H9 (cell line): ENCODE measurements at regions not wholly inside any gene's neighbourhood (a gene's known extent, or its start where the extent isn't known, plus 50 kb on each side); places are given as distances from the start of the nearest gene placed in this dataset.

Experiments used
- DNase-seq: peaks from one replicate; pipeline ENCODE4 v3.0.0-alpha.2; 2017
- H2AFZ ChIP-seq: one replicate; pipeline ENCODE4 v1.6.1; 2013; ENCODE audit warnings: mild to moderate bottlenecking, low read length, control low read depth, moderate library complexity
- H2AK5ac ChIP-seq: 2 replicates; pipeline ENCODE4 v1.6.1; 2013; ENCODE audit warnings: low read length, control low read depth, mixed read lengths; ENCODE audit not compliant: insufficient read length
- H2BK120ac ChIP-seq: one replicate; pipeline ENCODE4 v1.6.1; 2013; ENCODE audit warnings: low read depth, mild to moderate bottlenecking, low read length, control low read depth, inconsistent platforms; ENCODE audit not compliant: poor library complexity, severe bottlenecking
- H2BK12ac ChIP-seq: 2 replicates; pipeline ENCODE4 v1.6.1; 2013; ENCODE audit warnings: low read length, control low read depth, mixed read lengths, low read depth; ENCODE audit not compliant: insufficient read length
- H2BK15ac ChIP-seq: 2 replicates; pipeline ENCODE4 v1.6.1; 2013; ENCODE audit warnings: low read depth, low read length, control low read depth
- H2BK20ac ChIP-seq: one replicate; pipeline ENCODE4 v1.6.1; 2013; ENCODE audit warnings: low read depth, mild to moderate bottlenecking, low read length, control low read depth, inconsistent platforms; ENCODE audit not compliant: poor library complexity, severe bottlenecking
- H2BK5ac ChIP-seq: 2 replicates; pipeline ENCODE4 v1.6.1; 2013; ENCODE audit warnings: low read length, control low read depth, mixed read lengths; ENCODE audit not compliant: insufficient read length
- H3K14ac ChIP-seq: 2 replicates; pipeline ENCODE4 v1.6.1; 2013; ENCODE audit warnings: low read length, control low read depth; ENCODE audit not compliant: insufficient read depth
- H3K18ac ChIP-seq: 2 replicates; pipeline ENCODE4 v1.6.1; 2013; ENCODE audit warnings: low read depth, mild to moderate bottlenecking, mixed read lengths, low read length, control low read depth; ENCODE audit not compliant: insufficient read length
- H3K23ac ChIP-seq: 2 replicates; pipeline ENCODE4 v1.6.1; 2013; ENCODE audit warnings: low read length, control low read depth, mixed read lengths, low read depth; ENCODE audit not compliant: insufficient read length
- H3K23me2 ChIP-seq: 2 replicates; pipeline ENCODE4 v1.6.1; 2013; ENCODE audit warnings: low read depth, mild to moderate bottlenecking, mixed read lengths, low read length, control low read depth; ENCODE audit not compliant: insufficient read length, poor library complexity, severe bottlenecking
- H3K27ac ChIP-seq: 2 replicates; pipeline ENCODE4 v1.5.1; 2013; ENCODE audit warnings: low read length, control low read depth, mixed read lengths, low read depth; ENCODE audit not compliant: insufficient read length
- H3K27me3 ChIP-seq: 2 replicates; pipeline ENCODE4 v1.6.1; 2013; ENCODE audit warnings: low read length, control low read depth, inconsistent platforms; ENCODE audit not compliant: insufficient read depth
- H3K4ac ChIP-seq: 2 replicates; pipeline ENCODE4 v1.6.1; 2013; ENCODE audit warnings: low read depth, mild to moderate bottlenecking, control low read depth, inconsistent platforms, low read length, moderate library complexity
- H3K4me1 ChIP-seq: 2 replicates; pipeline ENCODE4 v1.6.1; 2013; ENCODE audit warnings: low read length, control low read depth, inconsistent platforms; ENCODE audit not compliant: insufficient read depth
- H3K4me2 ChIP-seq: 2 replicates; pipeline ENCODE4 v1.6.1; 2013; ENCODE audit warnings: low read length, control low read depth, mixed read lengths; ENCODE audit not compliant: insufficient read length, insufficient read depth
- H3K56ac ChIP-seq: 2 replicates; pipeline ENCODE4 v1.6.1; 2013; ENCODE audit warnings: low read depth, mild to moderate bottlenecking, mixed read lengths, low read length, control low read depth; ENCODE audit not compliant: insufficient read length
- H3K79me1 ChIP-seq: 2 replicates; pipeline ENCODE4 v1.6.1; 2013; ENCODE audit warnings: low read depth, mild to moderate bottlenecking, moderate library complexity, low read length, control low read depth, inconsistent platforms; ENCODE audit not compliant: insufficient read depth, poor library complexity, severe bottlenecking
- H3K79me2 ChIP-seq: 2 replicates; pipeline ENCODE4 v1.6.1; 2013; ENCODE audit warnings: low read length, control low read depth, inconsistent platforms; ENCODE audit not compliant: insufficient read depth
- H3K9ac ChIP-seq: 2 replicates; pipeline ENCODE4 v1.6.1; 2013; ENCODE audit warnings: low read length, control low read depth, mixed read lengths; ENCODE audit not compliant: insufficient read length; ENCODE audit errors: extremely low read depth
- H3K9me3 ChIP-seq: one replicate; pipeline ENCODE4 v1.6.1; 2013; ENCODE audit warnings: low read depth, low read length, inconsistent platforms; ENCODE audit not compliant: control insufficient read depth
- H3T11ph ChIP-seq: one replicate; pipeline ENCODE4 v1.6.1; 2013; ENCODE audit warnings: mild to moderate bottlenecking, low read length, control low read depth, inconsistent platforms
- H4K20me1 ChIP-seq: one replicate; pipeline ENCODE4 v1.6.1; 2013; ENCODE audit not compliant: control insufficient read depth, insufficient read length, insufficient read depth
- H4K5ac ChIP-seq: 2 replicates; pipeline ENCODE4 v1.6.1; 2013; ENCODE audit warnings: low read depth, mild to moderate bottlenecking, mixed read lengths, low read length, control low read depth; ENCODE audit not compliant: insufficient read length
- H4K8ac ChIP-seq: replicated peaks from 2 replicates; pipeline ENCODE4 v1.6.1; 2013; ENCODE audit warnings: low read length, control low read depth, mixed read lengths, low read depth; ENCODE audit not compliant: insufficient read length
- H4K91ac ChIP-seq: 2 replicates; pipeline ENCODE4 v1.6.1; 2013; ENCODE audit warnings: low read depth, mild to moderate bottlenecking, moderate library complexity, mixed read lengths, low read length, control low read depth; ENCODE audit not compliant: insufficient read length
- H3K27ac Mint-ChIP-seq, 3 experiments: 2 replicates in 2 of 3; 3 replicates in 1 of 3; pipeline ENCODE4 v1.8.0; 2020 to 2021; ENCODE audit warnings: mixed read lengths in 3 of 3, mild to moderate bottlenecking in 1 of 3, moderate library complexity in 1 of 3
- H3K27me3 Mint-ChIP-seq: 2 replicates; pipeline ENCODE4 v1.8.0; 2021; ENCODE audit warnings: low read depth, mild to moderate bottlenecking, moderate library complexity, mixed read lengths
- H3K36me3 Mint-ChIP-seq, 3 experiments: 2 replicates in 2 of 3; 3 replicates in 1 of 3; pipeline ENCODE4 v1.8.0; 2020 to 2021; ENCODE audit warnings: low read depth in 3 of 3, mixed read lengths in 3 of 3; ENCODE audit not compliant: insufficient read depth in 1 of 3
- H3K4me1 Mint-ChIP-seq, 2 experiments: 2 replicates each; pipeline ENCODE4 v1.8.0; 2020; ENCODE audit warnings: mixed read lengths in 2 of 2
- H3K4me3 Mint-ChIP-seq, 2 experiments: 2 replicates in 1 of 2; 3 replicates in 1 of 2; pipeline ENCODE4 v1.8.0; 2020 to 2021; ENCODE audit warnings: mild to moderate bottlenecking in 2 of 2, mixed read lengths in 2 of 2, moderate library complexity in 1 of 2
- H3K9me3 Mint-ChIP-seq, 2 experiments: 2 replicates in 1 of 2; 3 replicates in 1 of 2; pipeline ENCODE4 v1.8.0; 2020; ENCODE audit warnings: mild to moderate bottlenecking in 2 of 2, mixed read lengths in 2 of 2, moderate library complexity in 1 of 2
- CTCF ChIP-seq: fragments of 200-600 bp; sonication (generic); conservative IDR thresholded peaks from 3 replicates; pipeline ENCODE4 v1.8.0; 2021; ENCODE audit warnings: antibody characterized with exemption, mild to moderate bottlenecking
- WGBS: extraction: QIAGEN DNeasy Blood & Tissue Kit; methylation state at CpG from one replicate; pipeline ENCODE4 v1.1.7; 2013; ENCODE audit warnings: missing lambda C conversion rate, low lambda C conversion rate, mixed read lengths; ENCODE audit not compliant: insufficient read length; ENCODE audit errors: extremely low coverage; 5-methylcytosine and 5-hydroxymethylcytosine counted together

DNA sequence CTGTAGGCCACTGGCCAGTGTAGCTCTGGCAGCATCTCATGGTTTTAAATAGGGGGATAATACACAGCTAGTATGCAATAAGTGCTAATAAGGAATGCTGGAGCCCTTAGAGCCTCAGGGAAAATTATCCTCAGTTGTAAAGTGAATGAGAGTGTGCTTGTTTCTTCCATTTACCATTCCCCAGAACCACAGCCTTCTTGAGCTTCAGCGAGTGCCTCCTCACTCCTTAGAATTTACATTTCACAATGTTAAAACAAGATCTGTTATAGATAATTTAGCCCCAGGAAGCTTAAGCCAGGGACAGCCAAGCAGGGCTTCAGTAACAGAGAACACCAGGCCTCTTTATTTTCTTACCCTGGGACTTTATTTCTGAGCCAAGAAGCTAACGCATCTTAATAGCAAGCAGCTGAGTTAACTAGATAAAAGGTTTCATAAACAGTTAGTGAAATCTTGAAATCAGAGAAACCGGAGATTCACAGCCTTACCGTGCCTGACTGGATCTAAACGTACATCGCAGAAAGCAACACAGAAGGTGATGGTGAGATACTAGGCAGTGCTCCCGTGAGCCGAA is 535.2 kb downstream of the TDRD15 start:
- Mint-ChIP-seq H3K27ac (no peak overlapping the region), H3K4me3 (no peak overlapping the region), H3K36me3 (no peaks in the 10 kb centered on the region; a peak in 1 of 7 replicates), H3K9me3 (no peaks in the 10 kb centered on the region), H3K27me3 (no peaks in the 10 kb centered on the region), H3K4me1 (peaks cover 15% of the 10 kb centered on the region in 2 experiments)
- DNase-seq: no peak
- H3K4ac ChIP-seq: no peak overlapping the region
- no peak overlapping the region for H3K27ac ChIP-seq
- no peak overlapping the region for H2BK12ac ChIP-seq
- H3K9me3 ChIP-seq: no peaks in the 10 kb centered on the region
- WGBS: no CpG with 5 or more reads among the region's 8 CpGs
- H2BK20ac ChIP-seq: no peak overlapping the region
- no peak overlapping the region for H2AFZ ChIP-seq
- no peaks in the 10 kb centered on the region for H3K79me2 ChIP-seq
- H4K91ac ChIP-seq: no peak overlapping the region
- H3K56ac ChIP-seq: no peak overlapping the region
- H3K23ac ChIP-seq: no peak overlapping the region
- no peak overlapping the region for H3K4me2 ChIP-seq
- no peak overlapping the region for H2BK120ac ChIP-seq
- H3K79me1 ChIP-seq: no peaks in the 10 kb centered on the region
- H3T11ph ChIP-seq: no peak overlapping the region
- no peak overlapping the region for H4K5ac ChIP-seq
- H3K9ac ChIP-seq: no peak overlapping the region
- no peaks in the 10 kb centered on the region for H3K23me2 ChIP-seq
- no peaks in the 10 kb centered on the region for H3K27me3 ChIP-seq
- H2BK5ac ChIP-seq: no peak overlapping the region
- no peak overlapping the region for H3K18ac ChIP-seq
- no peaks in the 10 kb centered on the region for H4K20me1 ChIP-seq
- no peak overlapping the region for H4K8ac ChIP-seq
- 0 out of 2 replicates have a peak, but pooled peaks cover 4% of the 10 kb centered on the region for H3K4me1 ChIP-seq
- H2AK5ac ChIP-seq: no peak overlapping the region
- no peak for TF ChIP-seq CTCF
- H3K14ac ChIP-seq: no peak overlapping the region
- H2BK15ac ChIP-seq: no peak overlapping the region
